ENCODE measurements at regions not wholly inside any gene's neighbourhood (a gene's known extent, or its start where the extent isn't known, plus 50 kb on each side); places are given as distances from the start of the nearest gene placed in this dataset.

DNA sequence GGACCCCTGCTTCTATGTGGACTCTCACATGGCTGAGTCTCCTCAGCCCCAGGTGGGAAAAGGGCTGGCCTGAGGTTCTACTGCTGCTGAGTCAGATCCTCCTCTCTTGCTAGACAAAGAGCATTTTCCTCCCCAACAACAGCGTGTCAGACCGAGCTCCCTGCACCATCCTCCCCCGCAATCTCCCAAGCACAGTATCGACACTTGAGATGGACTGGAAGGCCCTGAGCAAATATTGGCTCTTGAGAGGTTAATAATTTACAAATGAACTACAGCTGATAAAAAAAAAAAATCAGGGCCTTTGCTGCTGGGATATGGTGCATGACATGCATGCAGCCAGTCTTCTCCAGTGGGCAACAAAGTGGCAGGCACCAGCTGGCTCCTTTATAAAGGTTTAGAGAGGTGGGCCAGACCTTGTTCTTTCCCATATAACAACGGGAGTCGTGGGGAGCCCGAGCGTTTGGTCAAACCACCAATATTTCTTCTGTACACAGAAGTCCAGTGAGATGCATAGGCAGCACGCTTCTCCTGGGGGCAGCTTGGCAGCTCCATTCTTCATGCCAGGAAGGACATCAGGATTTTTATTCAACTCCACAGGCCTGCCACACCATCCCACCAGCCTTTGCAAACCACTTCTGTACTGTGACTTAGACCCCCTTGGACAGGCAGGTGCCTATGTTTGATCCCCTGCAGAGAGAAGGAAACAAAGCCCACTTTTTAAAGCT, 55.4 kb upstream of the CAMK1G start:
- TF ChIP-seq, protein P1, sequence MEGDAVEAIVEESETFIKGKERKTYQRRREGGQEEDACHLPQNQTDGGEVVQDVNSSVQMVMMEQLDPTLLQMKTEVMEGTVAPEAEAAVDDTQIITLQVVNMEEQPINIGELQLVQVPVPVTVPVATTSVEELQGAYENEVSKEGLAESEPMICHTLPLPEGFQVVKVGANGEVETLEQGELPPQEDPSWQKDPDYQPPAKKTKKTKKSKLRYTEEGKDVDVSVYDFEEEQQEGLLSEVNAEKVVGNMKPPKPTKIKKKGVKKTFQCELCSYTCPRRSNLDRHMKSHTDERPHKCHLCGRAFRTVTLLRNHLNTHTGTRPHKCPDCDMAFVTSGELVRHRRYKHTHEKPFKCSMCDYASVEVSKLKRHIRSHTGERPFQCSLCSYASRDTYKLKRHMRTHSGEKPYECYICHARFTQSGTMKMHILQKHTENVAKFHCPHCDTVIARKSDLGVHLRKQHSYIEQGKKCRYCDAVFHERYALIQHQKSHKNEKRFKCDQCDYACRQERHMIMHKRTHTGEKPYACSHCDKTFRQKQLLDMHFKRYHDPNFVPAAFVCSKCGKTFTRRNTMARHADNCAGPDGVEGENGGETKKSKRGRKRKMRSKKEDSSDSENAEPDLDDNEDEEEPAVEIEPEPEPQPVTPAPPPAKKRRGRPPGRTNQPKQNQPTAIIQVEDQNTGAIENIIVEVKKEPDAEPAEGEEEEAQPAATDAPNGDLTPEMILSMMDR (conservative IDR thresholded peaks at IDR 0.05; ENCODE audit: low read depth in 2 of 2): no peak
- TF ChIP-seq, protein P2, sequence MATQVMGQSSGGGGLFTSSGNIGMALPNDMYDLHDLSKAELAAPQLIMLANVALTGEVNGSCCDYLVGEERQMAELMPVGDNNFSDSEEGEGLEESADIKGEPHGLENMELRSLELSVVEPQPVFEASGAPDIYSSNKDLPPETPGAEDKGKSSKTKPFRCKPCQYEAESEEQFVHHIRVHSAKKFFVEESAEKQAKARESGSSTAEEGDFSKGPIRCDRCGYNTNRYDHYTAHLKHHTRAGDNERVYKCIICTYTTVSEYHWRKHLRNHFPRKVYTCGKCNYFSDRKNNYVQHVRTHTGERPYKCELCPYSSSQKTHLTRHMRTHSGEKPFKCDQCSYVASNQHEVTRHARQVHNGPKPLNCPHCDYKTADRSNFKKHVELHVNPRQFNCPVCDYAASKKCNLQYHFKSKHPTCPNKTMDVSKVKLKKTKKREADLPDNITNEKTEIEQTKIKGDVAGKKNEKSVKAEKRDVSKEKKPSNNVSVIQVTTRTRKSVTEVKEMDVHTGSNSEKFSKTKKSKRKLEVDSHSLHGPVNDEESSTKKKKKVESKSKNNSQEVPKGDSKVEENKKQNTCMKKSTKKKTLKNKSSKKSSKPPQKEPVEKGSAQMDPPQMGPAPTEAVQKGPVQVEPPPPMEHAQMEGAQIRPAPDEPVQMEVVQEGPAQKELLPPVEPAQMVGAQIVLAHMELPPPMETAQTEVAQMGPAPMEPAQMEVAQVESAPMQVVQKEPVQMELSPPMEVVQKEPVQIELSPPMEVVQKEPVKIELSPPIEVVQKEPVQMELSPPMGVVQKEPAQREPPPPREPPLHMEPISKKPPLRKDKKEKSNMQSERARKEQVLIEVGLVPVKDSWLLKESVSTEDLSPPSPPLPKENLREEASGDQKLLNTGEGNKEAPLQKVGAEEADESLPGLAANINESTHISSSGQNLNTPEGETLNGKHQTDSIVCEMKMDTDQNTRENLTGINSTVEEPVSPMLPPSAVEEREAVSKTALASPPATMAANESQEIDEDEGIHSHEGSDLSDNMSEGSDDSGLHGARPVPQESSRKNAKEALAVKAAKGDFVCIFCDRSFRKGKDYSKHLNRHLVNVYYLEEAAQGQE (IDR thresholded peaks at IDR 0.05; ENCODE audit: unreplicated experiment): no peak
- TF ChIP-seq EZH2phosphoT487 (IDR thresholded peaks at IDR 0.05; ENCODE audit: unreplicated experiment) (no peak), CREB1 (CRISPR knock-in tag; IDR thresholded peaks at IDR 0.05; ENCODE audit: low read depth) (no peak), POLR2AphosphoS5 (IDR thresholded peaks at IDR 0.05; ENCODE audit: low read depth) (no peak)
- TF ChIP-seq, protein P3, sequence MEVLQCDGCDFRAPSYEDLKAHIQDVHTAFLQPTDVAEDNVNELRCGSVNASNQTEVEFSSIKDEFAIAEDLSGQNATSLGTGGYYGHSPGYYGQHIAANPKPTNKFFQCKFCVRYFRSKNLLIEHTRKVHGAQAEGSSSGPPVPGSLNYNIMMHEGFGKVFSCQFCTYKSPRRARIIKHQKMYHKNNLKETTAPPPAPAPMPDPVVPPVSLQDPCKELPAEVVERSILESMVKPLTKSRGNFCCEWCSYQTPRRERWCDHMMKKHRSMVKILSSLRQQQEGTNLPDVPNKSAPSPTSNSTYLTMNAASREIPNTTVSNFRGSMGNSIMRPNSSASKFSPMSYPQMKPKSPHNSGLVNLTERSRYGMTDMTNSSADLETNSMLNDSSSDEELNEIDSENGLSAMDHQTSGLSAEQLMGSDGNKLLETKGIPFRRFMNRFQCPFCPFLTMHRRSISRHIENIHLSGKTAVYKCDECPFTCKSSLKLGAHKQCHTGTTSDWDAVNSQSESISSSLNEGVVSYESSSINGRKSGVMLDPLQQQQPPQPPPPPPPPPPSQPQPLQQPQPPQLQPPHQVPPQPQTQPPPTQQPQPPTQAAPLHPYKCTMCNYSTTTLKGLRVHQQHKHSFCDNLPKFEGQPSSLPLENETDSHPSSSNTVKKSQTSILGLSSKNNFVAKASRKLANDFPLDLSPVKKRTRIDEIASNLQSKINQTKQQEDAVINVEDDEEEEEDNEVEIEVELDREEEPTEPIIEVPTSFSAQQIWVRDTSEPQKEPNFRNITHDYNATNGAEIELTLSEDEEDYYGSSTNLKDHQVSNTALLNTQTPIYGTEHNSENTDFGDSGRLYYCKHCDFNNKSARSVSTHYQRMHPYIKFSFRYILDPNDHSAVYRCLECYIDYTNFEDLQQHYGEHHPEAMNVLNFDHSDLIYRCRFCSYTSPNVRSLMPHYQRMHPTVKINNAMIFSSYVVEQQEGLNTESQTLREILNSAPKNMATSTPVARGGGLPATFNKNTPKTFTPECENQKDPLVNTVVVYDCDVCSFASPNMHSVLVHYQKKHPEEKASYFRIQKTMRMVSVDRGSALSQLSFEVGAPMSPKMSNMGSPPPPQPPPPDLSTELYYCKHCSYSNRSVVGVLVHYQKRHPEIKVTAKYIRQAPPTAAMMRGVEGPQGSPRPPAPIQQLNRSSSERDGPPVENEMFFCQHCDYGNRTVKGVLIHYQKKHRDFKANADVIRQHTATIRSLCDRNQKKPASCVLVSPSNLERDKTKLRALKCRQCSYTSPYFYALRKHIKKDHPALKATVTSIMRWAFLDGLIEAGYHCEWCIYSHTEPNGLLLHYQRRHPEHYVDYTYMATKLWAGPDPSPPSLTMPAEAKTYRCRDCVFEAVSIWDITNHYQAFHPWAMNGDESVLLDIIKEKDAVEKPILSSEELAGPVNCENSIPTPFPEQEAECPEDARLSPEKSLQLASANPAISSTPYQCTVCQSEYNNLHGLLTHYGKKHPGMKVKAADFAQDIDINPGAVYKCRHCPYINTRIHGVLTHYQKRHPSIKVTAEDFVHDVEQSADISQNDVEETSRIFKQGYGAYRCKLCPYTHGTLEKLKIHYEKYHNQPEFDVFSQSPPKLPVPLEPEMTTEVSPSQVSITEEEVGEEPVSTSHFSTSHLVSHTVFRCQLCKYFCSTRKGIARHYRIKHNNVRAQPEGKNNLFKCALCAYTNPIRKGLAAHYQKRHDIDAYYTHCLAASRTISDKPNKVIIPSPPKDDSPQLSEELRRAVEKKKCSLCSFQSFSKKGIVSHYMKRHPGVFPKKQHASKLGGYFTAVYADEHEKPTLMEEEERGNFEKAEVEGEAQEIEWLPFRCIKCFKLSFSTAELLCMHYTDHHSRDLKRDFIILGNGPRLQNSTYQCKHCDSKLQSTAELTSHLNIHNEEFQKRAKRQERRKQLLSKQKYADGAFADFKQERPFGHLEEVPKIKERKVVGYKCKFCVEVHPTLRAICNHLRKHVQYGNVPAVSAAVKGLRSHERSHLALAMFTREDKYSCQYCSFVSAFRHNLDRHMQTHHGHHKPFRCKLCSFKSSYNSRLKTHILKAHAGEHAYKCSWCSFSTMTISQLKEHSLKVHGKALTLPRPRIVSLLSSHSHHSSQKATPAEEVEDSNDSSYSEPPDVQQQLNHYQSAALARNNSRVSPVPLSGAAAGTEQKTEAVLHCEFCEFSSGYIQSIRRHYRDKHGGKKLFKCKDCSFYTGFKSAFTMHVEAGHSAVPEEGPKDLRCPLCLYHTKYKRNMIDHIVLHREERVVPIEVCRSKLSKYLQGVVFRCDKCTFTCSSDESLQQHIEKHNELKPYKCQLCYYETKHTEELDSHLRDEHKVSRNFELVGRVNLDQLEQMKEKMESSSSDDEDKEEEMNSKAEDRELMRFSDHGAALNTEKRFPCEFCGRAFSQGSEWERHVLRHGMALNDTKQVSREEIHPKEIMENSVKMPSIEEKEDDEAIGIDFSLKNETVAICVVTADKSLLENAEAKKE (CRISPR knock-in tag; IDR thresholded peaks at IDR 0.05): no peak

Measured in GM23338 (cell line).